GM12878 (cell line): ENCODE measurements at regions not wholly inside any gene's neighbourhood (a gene's known extent, or its start where the extent isn't known, plus 50 kb on each side); places are given as distances from the start of the nearest gene placed in this dataset.

Experiments
- CTCF ChIP-seq, 3 experiments: IDR thresholded peaks in 2 of 3; conservative IDR thresholded peaks in 1 of 3; 2 replicates each; pipeline ENCODE4 v1.5.1; 2011; ENCODE audit warnings: low read depth in 3 of 3, low read length in 3 of 3, mild to moderate bottlenecking in 3 of 3, control low read depth in 2 of 3, moderate library complexity in 2 of 3, inconsistent platforms in 1 of 3, mixed read lengths in 1 of 3; ENCODE audit not compliant: control insufficient read depth in 2 of 3, insufficient read depth in 1 of 3; ENCODE audit errors: extremely low read depth in 1 of 3
- EGR1 ChIP-seq, 2 experiments: IDR thresholded peaks; 1 replicate in 1 of 2; 2 replicates in 1 of 2; pipeline ENCODE4 v1.6.1; 2011 to 2012; ENCODE audit warnings: low read depth in 2 of 2, low read length in 2 of 2, borderline replicate concordance in 1 of 2, mild to moderate bottlenecking in 1 of 2, moderate library complexity in 1 of 2
- NR2C2 ChIP-seq: IDR thresholded peaks from 2 replicates; pipeline ENCODE4 v1.6.1; 2011; ENCODE audit warnings: borderline replicate concordance, low read depth; ENCODE audit not compliant: control insufficient read depth, insufficient read length
- PBX3 ChIP-seq: IDR thresholded peaks from 2 replicates; pipeline ENCODE4 v1.6.1; 2011; ENCODE audit warnings: mild to moderate bottlenecking, low read depth, low read length, moderate library complexity; ENCODE audit not compliant: insufficient replicate concordance
- POLR2A ChIP-seq: IDR thresholded peaks from 2 replicates; pipeline ENCODE4 v1.6.1; 2011; ENCODE audit warnings: low read depth, mild to moderate bottlenecking, low read length
- RFX5 ChIP-seq: IDR thresholded peaks from 2 replicates; pipeline ENCODE4 v1.6.1; 2011; ENCODE audit warnings: low read depth, low read length, improper control_type of control experiment
- SMC3 ChIP-seq: IDR thresholded peaks from 2 replicates; pipeline ENCODE4 v1.6.1; 2011; ENCODE audit warnings: low read length, improper control_type of control experiment, borderline replicate concordance
- SUZ12 ChIP-seq: fragments of 200-600 bp; sonication (generic); IDR thresholded peaks from one replicate; pipeline ENCODE4 v1.6.1; 2018; ENCODE audit warnings: antibody characterized with exemption, mild to moderate bottlenecking; ENCODE audit not compliant: unreplicated experiment
- ZBTB4 ChIP-seq: fragments of 450-650 bp; formaldehyde crosslinking; IDR thresholded peaks from 2 replicates; pipeline ENCODE4 v1.4.0; 2022; ENCODE audit warnings: mild to moderate bottlenecking, moderate library complexity
- ZBTB40 ChIP-seq: fragments of 450-650 bp; IDR thresholded peaks from 2 replicates; pipeline ENCODE4 v1.6.1; 2016; ENCODE audit warnings: mild to moderate bottlenecking, moderate library complexity, borderline replicate concordance

GRCh38 chr1:95453053-95453452 lies 219.0 kb downstream of the RWDD3 start:
- TF ChIP-seq EGR1 (IDR thresholded peaks at IDR 0.05; ENCODE audit: borderline replicate concordance in 1 of 2, low read depth in 2 of 2, low read length in 2 of 2) (no peak), SMC3 (no peak), RFX5 (no peak), CTCF (IDR thresholded peaks at IDR 0.05 in 2 of 3, conservative IDR thresholded peaks at IDR 0.05 in 1 of 3; ENCODE audit: control insufficient read depth in 2 of 3, extremely low read depth in 1 of 3, insufficient read depth in 1 of 3, low read depth in 3 of 3, low read length in 3 of 3) (no peak), SUZ12 (no peak), NR2C2 (no peak), ZBTB40 (no peak), POLR2A (no peak), PBX3 (no peak), ZBTB4 (CRISPR knock-in tag) (no peak)
